K562 (cell line): ENCODE measurements at regions not wholly inside any gene's neighbourhood (a gene's known extent, or its start where the extent isn't known, plus 50 kb on each side); places are given as distances from the start of the nearest gene placed in this dataset.

Experiments
- ATAC-seq: fragments of 200-7000 bp; cut with Tn5 transposase; 3 replicates; pipeline ENCODE4 v1.9.1; 2020; ENCODE audit warnings: moderate library complexity
- BruUV-seq: library from RNA; stranded (reverse); fragments of 400-500 nt; replicated peaks from 2 replicates; lab custom pipeline; 2021; lab: Mats Ljungman, UMichigan
- CTCF ChIA-PET: fragments of 300-600 bp; formaldehyde crosslinking; extraction: SDS; loops from one replicate; lab custom pipeline; 2021; ENCODE audit warnings: low intra/inter-chr PET ratio; lab: Yijun Ruan, JAX
- POLR2A ChIA-PET: fragments of 300-600, 350-650 bp; sonication (Branson Sonifier 250); formaldehyde crosslinking; extraction: SDS; loops from one replicate; lab custom pipeline; 2021; ENCODE audit warnings: antibody characterized with exemption, inconsistent platforms; lab: Yijun Ruan, JAX
- DNase-seq, 4 experiments: peaks; one replicate each; pipeline versions ENCODE4 v3.0.0 to v3.0.0-alpha.2; 2011 to 2018; ENCODE audit warnings: low spot score in 3 of 4, mixed read lengths in 3 of 4; ENCODE audit errors: extremely low read depth in 1 of 4
- FAIRE-seq: peaks from 2 replicates; lab custom pipeline; 2011; peaks lifted over from hg19 to GRCh38; lab: Jason Lieb, UNC
- H2AFZ ChIP-seq: 2 replicates; pipeline ENCODE4 v1.6.0; 2011; ENCODE audit warnings: low read depth, low read length, control low read depth, inconsistent platforms
- H3K27ac ChIP-seq: fragments of 200-600 bp; 3 replicates; pipeline ENCODE4 v1.8.0; 2011; ENCODE audit warnings: low read depth, mild to moderate bottlenecking, control low read depth, inconsistent platforms, low read length, moderate library complexity, mixed read lengths; ENCODE audit errors: extremely low read depth
- H3K27me3 ChIP-seq, 2 experiments: fragments of 300-600 bp in 1 of 2; 2 replicates in 1 of 2; 3 replicates in 1 of 2; pipeline versions ENCODE4 v1.6.0 to v1.8.0; 2011; ENCODE audit warnings: inconsistent platforms in 2 of 2, low read length in 2 of 2, mild to moderate bottlenecking in 1 of 2, mixed read lengths in 1 of 2, moderate library complexity in 1 of 2; ENCODE audit not compliant: control insufficient read depth in 2 of 2, insufficient read depth in 2 of 2
- H3K36me3 ChIP-seq: fragments of 300-600 bp; 3 replicates; pipeline ENCODE4 v1.8.0; 2011; ENCODE audit warnings: mild to moderate bottlenecking, low read length, inconsistent platforms; ENCODE audit not compliant: control insufficient read depth, insufficient read depth
- H3K4me1 ChIP-seq, 2 experiments: fragments of 200-600 bp in 1 of 2; replicated peaks in 1 of 2; 2 replicates in 1 of 2; 3 replicates in 1 of 2; pipeline versions ENCODE4 v1.5.1 to v1.8.0; 2011; ENCODE audit warnings: inconsistent platforms in 2 of 2, low read length in 2 of 2, mild to moderate bottlenecking in 1 of 2, mixed read lengths in 1 of 2, moderate library complexity in 1 of 2; ENCODE audit not compliant: control insufficient read depth in 2 of 2, insufficient read depth in 2 of 2
- H3K4me2 ChIP-seq: 2 replicates; pipeline ENCODE4 v1.6.1; 2011; ENCODE audit warnings: low read length, control low read depth, inconsistent platforms, mixed read lengths; ENCODE audit not compliant: insufficient read depth
- H3K4me3 ChIP-seq: fragments of 200-600 bp; sonication (generic), shearing (Covaris generic); 2 replicates; pipeline ENCODE4 v1.5.1; 2016; ENCODE audit warnings: control low read depth, inconsistent platforms
- H3K79me2 ChIP-seq: fragments of 200-600 bp; 3 replicates; pipeline ENCODE4 v1.8.0; 2011; ENCODE audit warnings: low read length, inconsistent platforms; ENCODE audit not compliant: control insufficient read depth, insufficient read depth
- H3K9ac ChIP-seq, 2 experiments: 2 replicates each; pipeline versions ENCODE4 v1.6.0 to v1.6.1; 2011; ENCODE audit warnings: low read depth in 2 of 2, low read length in 2 of 2, control low read depth in 1 of 2, inconsistent platforms in 1 of 2, mild to moderate bottlenecking in 1 of 2, mixed read lengths in 1 of 2; ENCODE audit not compliant: insufficient read depth in 1 of 2
- H3K9me1 ChIP-seq: one replicate; pipeline ENCODE4 v1.6.0; 2011; ENCODE audit warnings: inconsistent platforms, mild to moderate bottlenecking, low read length, moderate library complexity; ENCODE audit not compliant: control insufficient read depth, insufficient read depth
- H3K9me3 ChIP-seq: replicated peaks from 2 replicates; pipeline ENCODE4 v1.5.1; 2011; ENCODE audit warnings: low read depth, low read length, inconsistent platforms; ENCODE audit not compliant: control insufficient read depth, insufficient read depth
- H4K20me1 ChIP-seq: replicated peaks from 2 replicates; pipeline ENCODE4 v1.6.1; 2011; ENCODE audit warnings: low read length, inconsistent platforms, mixed read lengths; ENCODE audit not compliant: control insufficient read depth, insufficient read depth
- CREM ChIP-seq: IDR thresholded peaks from 2 replicates; pipeline ENCODE4 v1.6.1; 2014; ENCODE audit warnings: antibody characterized with exemption, low read depth
- CTCFL ChIP-seq: IDR thresholded peaks from 2 replicates; pipeline ENCODE4 v1.6.1; 2011; ENCODE audit warnings: borderline replicate concordance, low read depth, mild to moderate bottlenecking, moderate library complexity, low read length; ENCODE audit not compliant: insufficient read depth, poor library complexity, severe bottlenecking
- ERF ChIP-seq: fragments of 450-650 bp; formaldehyde crosslinking; IDR thresholded peaks from 2 replicates; pipeline ENCODE4 v1.4.0; 2020; ENCODE audit warnings: mild to moderate bottlenecking, mixed read lengths
- GABPA ChIP-seq: fragments of 200-800 bp; sonication (Bioruptor generic); conservative IDR thresholded peaks from 2 replicates; pipeline ENCODE4 v1.6.1; 2016; ENCODE audit warnings: low read depth, missing genetic modification characterization, missing compliant biosample characterization
- HMGN3 ChIP-seq: IDR thresholded peaks from 2 replicates; pipeline ENCODE4 v1.6.1; 2011; ENCODE audit warnings: borderline replicate concordance, low read depth, mild to moderate bottlenecking, mixed read lengths, low read length; ENCODE audit not compliant: insufficient read length; ENCODE audit errors: extremely low read depth
- KDM1A ChIP-seq, 2 experiments: fragments of 450-650 bp; IDR thresholded peaks; 2 replicates each; pipeline ENCODE4 v1.6.1; 2016; ENCODE audit warnings: mild to moderate bottlenecking in 2 of 2
- NFYB ChIP-seq: IDR thresholded peaks from 2 replicates; pipeline ENCODE4 v1.6.1; 2011; ENCODE audit warnings: mild to moderate bottlenecking, moderate library complexity; ENCODE audit not compliant: insufficient read length; ENCODE audit errors: extremely low read depth
- SMARCB1 ChIP-seq: IDR thresholded peaks from 2 replicates; pipeline ENCODE4 v1.6.1; 2011; ENCODE audit warnings: improper control_type of control experiment, low read depth; ENCODE audit not compliant: insufficient read length
- ZNF3 ChIP-seq: fragments of 250-450 bp; sonication (Bioruptor Pico); IDR thresholded peaks from 2 replicates; pipeline ENCODE4 v1.5.0; 2021; ENCODE audit warnings: mild to moderate bottlenecking, moderate library complexity
- WGBS: fragments of 100-300 bp; shearing (Covaris generic); methylation state at CpG from one replicate; pipeline ENCODE4 v1.1.6; 2016; ENCODE audit warnings: low coverage, mixed read lengths; ENCODE audit not compliant: insufficient coverage; ENCODE audit errors: missing lambda C conversion rate; 5-methylcytosine and 5-hydroxymethylcytosine counted together
- in situ Hi-C: fragments of 300-500 bp; cut with MboI; formaldehyde crosslinking; loops from 4 replicates; pipeline ENCODE4 v1.15.0; 2018; ENCODE audit warnings: inconsistent platforms, mixed read lengths
- intact Hi-C: fragments of 100-400 bp; cut with micrococcal nuclease; formaldehyde crosslinking; loops from 2 replicates; pipeline ENCODE4 v1.14.2; 2022

GRCh38 chr4:157818946-157819692 is 353.7 kb downstream of the GASK1B start:
- H3K79me2 ChIP-seq, result no peaks in the 10 kb centered on the region

More at GRCh38 chr4:157818946-157819692, 353.7 kb downstream of the GASK1B start:
- Histone ChIP-seq H3K4me1 (no peaks in the 10 kb centered on the region), H4K20me1 (no peaks in the 10 kb centered on the region), H3K9me1 (no peaks in the 10 kb centered on the region), H2AFZ (no peak overlapping the region), H3K9ac (no peak overlapping the region), H3K4me3 (no peak overlapping the region), H3K27ac (no peak overlapping the region), H3K27me3 (no peaks in the 10 kb centered on the region), H3K4me2 (no peak overlapping the region), H3K9me3 (no peaks in the 10 kb centered on the region), H3K36me3 (no peaks in the 10 kb centered on the region)
- FAIRE-seq (no peak), ATAC-seq (no peak), DNase-seq (no peak)
- intact Hi-C loops (no loop called here), in situ Hi-C loops (no loop called here)
- BruUV-seq, result no TSS peak
- ChIA-PET POLR2A (no interaction called here), CTCF (no interaction called here)
- under 1% methylated on average over 19 of the region's 20 CpGs for WGBS
- no peak for TF ChIP-seq ERF (CRISPR knock-in tag)
- no peak for TF ChIP-seq NFYB
- no peak for TF ChIP-seq CREM
- no peak for TF ChIP-seq SMARCB1
- TF ChIP-seq KDM1A (IDR thresholded peaks at IDR 0.05), result no peak
- no peak for TF ChIP-seq CTCFL
- no peak for TF ChIP-seq ZNF3 (CRISPR knock-in tag)
- TF ChIP-seq GABPA, result no peak
- no peak for TF ChIP-seq HMGN3
